ENCODE measurements at regions not wholly inside any gene's neighbourhood (a gene's known extent, or its start where the extent isn't known, plus 50 kb on each side); places are given as distances from the start of the nearest gene placed in this dataset.

DNA sequence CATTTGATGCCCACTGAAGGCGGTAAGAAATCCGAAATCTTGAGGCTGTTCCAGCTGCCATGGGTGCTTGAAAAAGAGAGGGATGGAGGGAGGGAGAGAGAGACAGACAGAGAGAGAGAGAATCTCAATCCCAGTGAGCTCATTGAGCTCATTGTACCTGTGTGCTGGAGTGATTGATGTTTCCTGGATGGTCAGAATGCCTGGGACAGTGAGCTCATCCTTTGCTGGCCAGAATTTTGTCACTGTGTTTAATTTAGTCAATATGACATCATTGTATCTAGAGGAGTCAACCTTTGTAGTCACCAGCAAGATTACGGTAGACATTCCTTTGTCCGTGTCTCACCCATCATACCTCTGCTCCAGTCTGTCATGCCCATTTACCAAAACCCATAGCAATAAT lies 625.4 kb upstream of the POM121L12 start:
- peaks cover 4% of the 10 kb centered on the region for H3K27me3 Mint-ChIP-seq (ENCODE audit: low read depth)
- no peak overlapping the region for H3K27ac Mint-ChIP-seq
- H3K4me1 Mint-ChIP-seq, result no peaks in the 10 kb centered on the region
- no peak overlapping the region for H3K4me3 Mint-ChIP-seq
- TF ChIP-seq, protein P1, sequence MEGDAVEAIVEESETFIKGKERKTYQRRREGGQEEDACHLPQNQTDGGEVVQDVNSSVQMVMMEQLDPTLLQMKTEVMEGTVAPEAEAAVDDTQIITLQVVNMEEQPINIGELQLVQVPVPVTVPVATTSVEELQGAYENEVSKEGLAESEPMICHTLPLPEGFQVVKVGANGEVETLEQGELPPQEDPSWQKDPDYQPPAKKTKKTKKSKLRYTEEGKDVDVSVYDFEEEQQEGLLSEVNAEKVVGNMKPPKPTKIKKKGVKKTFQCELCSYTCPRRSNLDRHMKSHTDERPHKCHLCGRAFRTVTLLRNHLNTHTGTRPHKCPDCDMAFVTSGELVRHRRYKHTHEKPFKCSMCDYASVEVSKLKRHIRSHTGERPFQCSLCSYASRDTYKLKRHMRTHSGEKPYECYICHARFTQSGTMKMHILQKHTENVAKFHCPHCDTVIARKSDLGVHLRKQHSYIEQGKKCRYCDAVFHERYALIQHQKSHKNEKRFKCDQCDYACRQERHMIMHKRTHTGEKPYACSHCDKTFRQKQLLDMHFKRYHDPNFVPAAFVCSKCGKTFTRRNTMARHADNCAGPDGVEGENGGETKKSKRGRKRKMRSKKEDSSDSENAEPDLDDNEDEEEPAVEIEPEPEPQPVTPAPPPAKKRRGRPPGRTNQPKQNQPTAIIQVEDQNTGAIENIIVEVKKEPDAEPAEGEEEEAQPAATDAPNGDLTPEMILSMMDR (IDR thresholded peaks at IDR 0.05; ENCODE audit: unreplicated experiment in 3 of 3), result no peak
- H3K9me3 Mint-ChIP-seq, result no peaks in the 10 kb centered on the region
- no peaks in the 10 kb centered on the region for H3K36me3 Mint-ChIP-seq (ENCODE audit: low read depth)

GRCh38 chr7:52406808-52407207 lies 628.6 kb upstream of the POM121L12 start:
- Mint-ChIP-seq H3K27ac (no peak overlapping the region), H3K9me3 (no peaks in the 10 kb centered on the region)
- TF ChIP-seq, protein P1 (IDR thresholded peaks at IDR 0.05; ENCODE audit: unreplicated experiment in 3 of 3), result no peak

DNA sequence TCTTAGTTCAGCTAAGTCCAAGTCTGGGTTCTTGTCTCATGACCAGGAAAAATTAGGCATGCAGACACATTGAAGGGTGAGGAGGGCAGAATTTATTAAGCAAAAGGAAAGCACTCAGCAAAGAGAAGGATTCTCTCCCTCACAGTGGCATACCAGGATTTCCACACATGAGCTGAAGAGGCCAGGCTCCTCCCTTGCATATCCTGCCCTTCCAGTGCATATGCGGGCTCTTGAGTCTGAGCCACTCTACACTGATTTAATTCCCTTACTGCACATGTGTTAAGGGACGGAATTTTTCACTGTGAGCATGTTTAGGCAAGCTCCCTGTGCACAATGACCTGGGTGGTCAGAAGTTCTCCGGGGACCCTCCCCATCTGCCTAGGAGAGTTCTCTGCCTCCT lies 652.7 kb upstream of the POM121L12 start:
- Mint-ChIP-seq H3K36me3 (ENCODE audit: low read depth) (no peaks in the 10 kb centered on the region), H3K9me3 (peaks cover 3% of the 10 kb centered on the region), H3K27ac (no peak overlapping the region), H3K4me1 (no peaks in the 10 kb centered on the region), H3K4me3 (no peak overlapping the region), H3K27me3 (ENCODE audit: low read depth) (no peaks in the 10 kb centered on the region)
- TF ChIP-seq, protein P1 (IDR thresholded peaks at IDR 0.05; ENCODE audit: unreplicated experiment in 3 of 3), result no peak

More at GRCh38 chr7:52406808-52407207, 628.6 kb upstream of the POM121L12 start:
- H3K4me1 Mint-ChIP-seq, result no peaks in the 10 kb centered on the region
- no peaks in the 10 kb centered on the region for H3K36me3 Mint-ChIP-seq (ENCODE audit: low read depth)
- H3K27me3 Mint-ChIP-seq (ENCODE audit: low read depth), result peaks cover 4% of the 10 kb centered on the region
- no peak overlapping the region for H3K4me3 Mint-ChIP-seq

GRCh38 chr7:52369922-52370321 lies 665.5 kb upstream of the POM121L12 start:
- H3K4me3 Mint-ChIP-seq, result no peak overlapping the region
- no peaks in the 10 kb centered on the region for H3K9me3 Mint-ChIP-seq

GRCh38 chr7:52365349-52365748 lies 670.1 kb upstream of the POM121L12 start:
- Mint-ChIP-seq H3K27me3 (ENCODE audit: low read depth) (no peaks in the 10 kb centered on the region), H3K9me3 (no peaks in the 10 kb centered on the region), H3K4me1 (no peaks in the 10 kb centered on the region), H3K4me3 (no peak overlapping the region), H3K36me3 (ENCODE audit: low read depth) (no peaks in the 10 kb centered on the region), H3K27ac (no peak overlapping the region)
- TF ChIP-seq, protein P1 (IDR thresholded peaks at IDR 0.05; ENCODE audit: unreplicated experiment in 3 of 3), result no peak

More at GRCh38 chr7:52369922-52370321, 665.5 kb upstream of the POM121L12 start:
- no peaks in the 10 kb centered on the region for H3K4me1 Mint-ChIP-seq
- TF ChIP-seq, protein P1 (IDR thresholded peaks at IDR 0.05; ENCODE audit: unreplicated experiment in 3 of 3), result no peak
- no peak overlapping the region for H3K27ac Mint-ChIP-seq
- no peaks in the 10 kb centered on the region for H3K36me3 Mint-ChIP-seq (ENCODE audit: low read depth)
- H3K27me3 Mint-ChIP-seq (ENCODE audit: low read depth), result no peaks in the 10 kb centered on the region

- TF ChIP-seq, protein P1 (IDR thresholded peaks at IDR 0.05; ENCODE audit: unreplicated experiment in 3 of 3), result no peak
- H3K27me3 Mint-ChIP-seq (ENCODE audit: low read depth), result no peaks in the 10 kb centered on the region
- no peaks in the 10 kb centered on the region for H3K4me1 Mint-ChIP-seq
- no peaks in the 10 kb centered on the region for H3K9me3 Mint-ChIP-seq
- no peaks in the 10 kb centered on the region for H3K36me3 Mint-ChIP-seq (ENCODE audit: low read depth)
- no peak overlapping the region for H3K27ac Mint-ChIP-seq
- no peak overlapping the region for H3K4me3 Mint-ChIP-seq
Measured at GRCh38 chr7:52362521-52362920, 672.9 kb upstream of the POM121L12 start.
